ENCODE measurements at regions not wholly inside any gene's neighbourhood (a gene's known extent, or its start where the extent isn't known, plus 50 kb on each side); places are given as distances from the start of the nearest gene placed in this dataset.
"Not testable (repeated sequence)": the region's sequence is repeated elsewhere in the genome, so short reads cannot be mapped to it uniquely, and the experiment has no call there.

GRCh38 chr21:6492691-6493090, 4028.7 kb upstream of the TPTE start:
- intact Hi-C loops (cut with DNase I); H3K4me3 ChIP-seq: not testable (repeated sequence)

GRCh38 chr21:6493957-6494356, 4027.4 kb upstream of the TPTE start:
- H3K27me3 ChIP-seq; H3K9me3 ChIP-seq; H3K36me3 ChIP-seq; H3K27ac ChIP-seq; H3K4me3 ChIP-seq; intact Hi-C loops (cut with DNase I); ATAC-seq; DNase-seq; H3K4me1 ChIP-seq: not testable (repeated sequence)
- no CpG with 5 or more reads among the region's 4 CpGs for WGBS (ENCODE audit: insufficient coverage, low coverage, low lambda C conversion rate, missing lambda C conversion rate)

More at GRCh38 chr21:6492691-6493090, 4028.7 kb upstream of the TPTE start:
- no CpG with 5 or more reads among the region's 8 CpGs for WGBS (ENCODE audit: insufficient coverage, low coverage, low lambda C conversion rate, missing lambda C conversion rate)
- not testable (repeated sequence) for H3K9me3 ChIP-seq, H3K4me1 ChIP-seq, H3K27ac ChIP-seq, H3K27me3 ChIP-seq, DNase-seq, ATAC-seq, H3K36me3 ChIP-seq

- intact Hi-C loops (cut with DNase I) = not testable (repeated sequence)
Observed at GRCh38 chr21:6496356-6496755, 4025.0 kb upstream of the TPTE start.

GRCh38 chr21:6498716-6499115, 4022.7 kb upstream of the TPTE start:
- not testable (repeated sequence) for H3K27ac ChIP-seq

More at GRCh38 chr21:6496356-6496755, 4025.0 kb upstream of the TPTE start:
- H3K27me3 ChIP-seq, H3K9me3 ChIP-seq, H3K36me3 ChIP-seq, H3K4me1 ChIP-seq, H3K27ac ChIP-seq, ATAC-seq, H3K4me3 ChIP-seq, DNase-seq: not testable (repeated sequence)
- WGBS (ENCODE audit: insufficient coverage, low coverage, low lambda C conversion rate, missing lambda C conversion rate) = no CpG with 5 or more reads among the region's 5 CpGs

GRCh38 chr21:6499128-6499826, 4022.1 kb upstream of the TPTE start:
- H3K36me3 ChIP-seq; DNase-seq; H3K4me1 ChIP-seq; intact Hi-C loops (cut with DNase I); H3K27me3 ChIP-seq; H3K27ac ChIP-seq; H3K9me3 ChIP-seq: not testable (repeated sequence)
- no CpG with 5 or more reads among the region's 66 CpGs for WGBS (ENCODE audit: insufficient coverage, low coverage, low lambda C conversion rate, missing lambda C conversion rate)
- H3K4me3 ChIP-seq = peak overlapping the region in 1 of 3 donors; percentile 48
- ATAC-seq = peak; percentile 97 to 99 (median 98)

More at GRCh38 chr21:6498716-6499115, 4022.7 kb upstream of the TPTE start:
- DNase-seq; intact Hi-C loops (cut with DNase I); H3K9me3 ChIP-seq; H3K4me1 ChIP-seq; H3K36me3 ChIP-seq; H3K27me3 ChIP-seq: not testable (repeated sequence)
- peak; percentile 10 to 59 (median 27) for ATAC-seq
- WGBS (ENCODE audit: insufficient coverage, low coverage, low lambda C conversion rate, missing lambda C conversion rate) = no CpG with 5 or more reads among the region's 55 CpGs
- peak overlapping the region in 1 of 3 donors; percentile 48 for H3K4me3 ChIP-seq

- H3K27ac ChIP-seq; H3K4me1 ChIP-seq; H3K4me3 ChIP-seq; H3K9me3 ChIP-seq; intact Hi-C loops (cut with DNase I); H3K27me3 ChIP-seq; H3K36me3 ChIP-seq; DNase-seq: not testable (repeated sequence)
- WGBS (ENCODE audit: insufficient coverage, low coverage, low lambda C conversion rate, missing lambda C conversion rate) = no CpG with 5 or more reads among the region's 16 CpGs
- peak; percentile 35 to 50 (median 46) for ATAC-seq
Observed at GRCh38 chr21:6499866-6500265, 4021.5 kb upstream of the TPTE start.

GRCh38 chr21:6500681-6501080, 4020.7 kb upstream of the TPTE start:
- WGBS (ENCODE audit: insufficient coverage, low coverage, low lambda C conversion rate, missing lambda C conversion rate) = no CpG with 5 or more reads among the region's 7 CpGs

GRCh38 chr21:6506167-6506894, 4015.1 kb upstream of the TPTE start:
- H3K36me3 ChIP-seq; H3K27me3 ChIP-seq; ATAC-seq; H3K27ac ChIP-seq; DNase-seq; H3K4me3 ChIP-seq; intact Hi-C loops (cut with DNase I); H3K4me1 ChIP-seq; H3K9me3 ChIP-seq: not testable (repeated sequence)
- no CpG with 5 or more reads among the region's 10 CpGs for whole genome bisulfite sequencing (ENCODE audit: insufficient coverage, low coverage, low lambda C conversion rate, missing lambda C conversion rate)

More at GRCh38 chr21:6500681-6501080, 4020.7 kb upstream of the TPTE start:
- H3K4me3 ChIP-seq; intact Hi-C loops (cut with DNase I); H3K9me3 ChIP-seq; DNase-seq; H3K36me3 ChIP-seq; H3K27ac ChIP-seq; H3K4me1 ChIP-seq; H3K27me3 ChIP-seq: not testable (repeated sequence)
- ATAC-seq = peak in 2 of 4 donors; percentile 18 to 30

GRCh38 chr21:6507632-6508031, 4013.8 kb upstream of the TPTE start:
- H3K27ac ChIP-seq; DNase-seq; H3K4me1 ChIP-seq; H3K9me3 ChIP-seq; H3K36me3 ChIP-seq; H3K27me3 ChIP-seq; H3K4me3 ChIP-seq; intact Hi-C loops (cut with DNase I): not testable (repeated sequence)
- ATAC-seq = peak; percentile 69 to 74 (median 72)
- WGBS (ENCODE audit: insufficient coverage, low coverage, low lambda C conversion rate, missing lambda C conversion rate) = no CpG with 5 or more reads among the region's 4 CpGs

- H3K9me3 ChIP-seq; ATAC-seq; intact Hi-C loops (cut with DNase I); H3K4me3 ChIP-seq; H3K36me3 ChIP-seq; H3K27ac ChIP-seq; H3K4me1 ChIP-seq; DNase-seq; H3K27me3 ChIP-seq: not testable (repeated sequence)
- WGBS (ENCODE audit: insufficient coverage, low coverage, low lambda C conversion rate, missing lambda C conversion rate) = no CpG with 5 or more reads among the region's 7 CpGs
Observed at GRCh38 chr21:6521777-6522176, 3999.6 kb upstream of the TPTE start.

GRCh38 chr21:6526213-6526612, 3995.2 kb upstream of the TPTE start:
- H3K9me3 ChIP-seq; intact Hi-C loops (cut with DNase I); DNase-seq; H3K4me3 ChIP-seq; H3K27ac ChIP-seq; H3K27me3 ChIP-seq; H3K4me1 ChIP-seq; ATAC-seq; H3K36me3 ChIP-seq: not testable (repeated sequence)
- no CpG with 5 or more reads among the region's 10 CpGs for WGBS (ENCODE audit: insufficient coverage, low coverage, low lambda C conversion rate, missing lambda C conversion rate)
